Dermis blood vessel endothelial cell (primary cell): ENCODE measurements at regions not wholly inside any gene's neighbourhood (a gene's known extent, or its start where the extent isn't known, plus 50 kb on each side); places are given as distances from the start of the nearest gene placed in this dataset.
"Not testable (repeated sequence)": the region's sequence is repeated elsewhere in the genome, so short reads cannot be mapped to it uniquely, and the experiment has no call there.

ENCODE experiments used
- DNase-seq: peaks from one replicate; pipeline ENCODE4 v3.0.0; 2010

DNA sequence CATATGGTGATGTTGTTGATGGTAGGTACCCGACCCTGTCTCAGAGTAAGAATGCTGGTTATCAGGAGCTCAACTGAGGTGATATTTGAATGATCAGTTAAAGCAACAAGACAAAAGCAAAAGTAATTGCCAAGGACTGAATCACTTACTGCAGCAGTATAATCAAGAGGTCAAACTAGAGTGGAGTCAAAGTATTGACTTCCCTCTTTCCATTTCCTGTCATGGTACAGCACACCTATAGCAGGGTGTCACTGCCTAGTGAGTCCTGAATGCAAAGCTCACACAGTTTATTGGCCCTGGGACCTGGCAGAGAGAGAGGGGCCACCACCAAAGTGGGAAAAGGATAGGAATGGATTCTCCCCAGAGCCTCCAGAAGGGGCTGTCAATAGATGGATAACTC is 886.1 kb upstream of the SORCS1 start:
- no peak for DNase-seq

DNA sequence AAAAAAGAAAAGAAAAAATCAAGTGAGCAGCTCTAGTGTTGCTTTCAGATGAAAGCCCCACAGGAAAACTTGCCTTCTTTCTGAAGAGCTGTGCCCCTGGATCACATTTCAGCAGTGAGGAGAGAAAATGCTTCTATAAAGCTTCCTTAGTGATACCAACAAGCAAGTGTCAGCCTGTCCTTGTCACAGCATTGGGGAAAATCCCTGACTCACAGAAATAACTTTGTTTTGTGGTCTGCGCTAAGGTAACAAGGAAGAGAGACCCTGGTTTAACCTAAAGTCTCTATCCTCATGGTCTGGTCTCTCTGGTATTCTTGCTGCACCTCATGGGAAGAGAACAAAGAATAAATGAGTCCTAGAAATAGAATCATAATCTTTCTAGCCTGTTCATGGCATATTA is 885.2 kb upstream of the SORCS1 start:
- no peak for DNase-seq

GRCh38 chr10:108048898-108049297 is 884.4 kb upstream of the SORCS1 start:
- DNase-seq = no peak

DNA sequence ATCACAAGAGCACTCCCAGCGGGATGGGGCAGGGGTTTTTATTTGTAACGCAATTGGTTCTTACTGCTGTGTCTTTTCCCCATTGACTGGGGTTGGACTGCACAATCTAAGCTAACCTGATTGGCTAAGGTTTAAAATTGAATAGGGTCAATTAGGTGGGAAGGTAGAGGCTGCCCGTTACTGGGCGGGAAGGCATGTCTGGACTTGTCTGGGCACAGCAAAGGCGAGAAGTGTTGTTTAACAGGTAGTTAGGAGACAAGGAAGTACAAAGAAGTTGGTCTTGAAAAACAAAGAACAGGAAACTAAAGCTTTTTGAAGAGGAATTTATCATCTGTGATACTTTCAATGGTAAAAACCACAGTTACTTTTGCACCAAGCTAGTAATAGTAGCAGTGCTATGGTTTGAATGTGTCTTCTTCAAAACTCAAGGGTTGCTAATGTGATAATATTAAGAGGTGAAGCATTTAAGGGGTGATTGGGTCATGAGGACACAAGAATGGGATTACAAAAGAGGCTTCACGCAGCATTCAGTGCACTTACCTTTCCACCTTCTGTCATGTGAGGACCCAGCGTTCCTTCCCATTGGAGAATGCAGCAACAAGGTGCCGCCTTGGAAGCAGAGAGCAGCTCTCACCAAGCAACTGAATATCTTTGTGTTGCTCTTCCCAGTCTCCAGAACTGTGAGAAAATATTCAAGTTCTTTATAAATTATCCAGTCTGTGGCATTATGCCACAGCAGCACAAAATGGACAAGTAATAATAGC is 875.5 kb upstream of the SORCS1 start:
- no peak for DNase-seq

GRCh38 chr10:108037061-108037460 is 872.6 kb upstream of the SORCS1 start:
- DNase-seq = no peak

DNA sequence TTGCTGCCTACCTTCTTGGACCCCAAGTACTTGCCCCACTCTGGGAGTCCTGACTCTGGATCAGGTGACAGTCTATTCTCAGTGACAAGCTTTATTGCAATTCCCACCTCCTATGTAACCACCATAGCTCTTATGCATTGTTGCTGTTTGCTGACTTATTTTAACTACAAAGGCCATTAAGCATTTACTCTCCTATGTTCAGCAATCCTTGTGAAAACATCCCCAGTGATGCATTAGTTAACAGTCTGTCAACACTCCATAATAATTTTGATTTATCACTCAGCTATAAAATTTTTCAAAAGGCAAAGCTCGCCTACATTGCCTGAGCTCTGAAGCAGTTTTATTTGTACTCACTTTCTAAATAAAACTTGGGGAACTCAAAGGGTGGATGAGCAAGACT is 871.8 kb upstream of the SORCS1 start:
- DNase-seq = no peak

GRCh38 chr10:108034829-108035228 is 870.3 kb upstream of the SORCS1 start:
- DNase-seq = no peak

DNA sequence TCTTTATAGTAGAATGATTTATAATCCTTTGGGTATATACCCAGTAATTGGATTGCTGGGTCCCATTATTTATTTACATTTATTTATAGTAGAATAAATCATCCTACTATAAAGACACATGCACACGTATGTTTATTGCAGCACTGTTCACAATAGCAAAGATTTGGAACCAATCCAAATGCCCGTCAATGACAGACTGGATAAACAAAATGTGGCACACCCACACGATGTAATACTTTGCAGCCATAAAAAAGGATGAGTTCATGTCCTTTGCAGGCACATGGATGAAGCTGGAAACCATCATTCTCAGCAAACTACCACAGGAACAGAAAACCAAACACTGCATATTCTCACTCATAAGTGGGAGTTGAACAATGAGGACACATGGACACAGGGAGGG is 869.0 kb upstream of the SORCS1 start:
- DNase-seq = not testable (repeated sequence)

- no peak for DNase-seq
These were observed 867.0 kb upstream of the SORCS1 start for GRCh38 chr10:108031505-108031904.

DNA sequence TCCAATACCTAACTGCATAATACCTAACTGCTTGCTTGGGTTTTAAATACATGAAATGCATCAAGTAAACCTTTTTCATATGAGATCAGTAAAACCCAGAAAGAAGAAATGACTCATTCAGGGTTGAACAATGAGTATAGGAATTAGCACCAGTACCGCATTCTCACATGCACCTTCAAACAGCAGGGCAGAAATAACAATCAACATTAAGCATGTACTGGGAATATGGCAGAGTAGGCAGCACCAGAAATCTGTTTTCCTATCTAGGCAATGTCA is 850.3 kb upstream of the SORCS1 start:
- DNase-seq = no peak

GRCh38 chr10:108014145-108014901 is 849.8 kb upstream of the SORCS1 start:
- DNase-seq = no peak

GRCh38 chr10:108005627-108006026 is 841.1 kb upstream of the SORCS1 start:
- DNase-seq = no peak

GRCh38 chr10:108003576-108003975 is 839.1 kb upstream of the SORCS1 start:
- DNase-seq = no peak

DNA sequence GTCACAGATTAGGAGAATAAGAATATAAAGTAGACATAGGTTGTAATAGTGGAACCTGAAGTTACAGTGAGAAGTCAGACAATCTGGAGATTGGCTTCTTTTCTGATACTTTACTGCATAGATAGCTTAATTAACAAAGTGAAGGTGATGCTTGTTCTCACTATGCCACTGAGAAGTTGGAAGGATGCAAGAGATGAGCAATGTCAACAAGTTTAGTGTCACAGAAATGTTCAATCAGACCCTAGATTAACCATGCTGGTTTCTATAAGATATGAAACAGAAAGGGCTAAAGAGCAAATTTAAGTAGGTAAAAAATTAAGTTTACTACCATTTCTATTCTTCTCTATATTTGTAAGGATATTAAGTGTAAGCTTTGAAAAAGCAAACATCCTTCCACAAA is 838.6 kb upstream of the SORCS1 start:
- DNase-seq = no peak

DNA sequence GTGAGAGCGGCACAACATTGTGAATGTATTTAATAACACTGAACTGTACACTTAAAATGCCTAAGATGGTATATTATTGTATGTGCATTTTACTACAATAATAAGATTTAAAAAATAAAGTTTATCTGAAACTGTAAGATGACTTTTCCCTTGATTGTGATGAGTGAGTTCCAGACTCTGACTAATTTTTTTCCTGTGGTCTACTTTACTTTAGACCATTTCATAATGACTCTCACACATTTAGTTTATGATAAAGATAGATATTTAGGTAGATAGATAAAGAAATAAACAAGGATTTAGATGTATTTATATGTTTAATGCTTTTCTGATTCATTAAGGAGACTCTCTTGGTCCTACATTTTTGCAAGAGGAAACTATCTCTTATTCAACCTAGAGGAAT is 835.9 kb upstream of the SORCS1 start:
- DNase-seq = no peak

DNA sequence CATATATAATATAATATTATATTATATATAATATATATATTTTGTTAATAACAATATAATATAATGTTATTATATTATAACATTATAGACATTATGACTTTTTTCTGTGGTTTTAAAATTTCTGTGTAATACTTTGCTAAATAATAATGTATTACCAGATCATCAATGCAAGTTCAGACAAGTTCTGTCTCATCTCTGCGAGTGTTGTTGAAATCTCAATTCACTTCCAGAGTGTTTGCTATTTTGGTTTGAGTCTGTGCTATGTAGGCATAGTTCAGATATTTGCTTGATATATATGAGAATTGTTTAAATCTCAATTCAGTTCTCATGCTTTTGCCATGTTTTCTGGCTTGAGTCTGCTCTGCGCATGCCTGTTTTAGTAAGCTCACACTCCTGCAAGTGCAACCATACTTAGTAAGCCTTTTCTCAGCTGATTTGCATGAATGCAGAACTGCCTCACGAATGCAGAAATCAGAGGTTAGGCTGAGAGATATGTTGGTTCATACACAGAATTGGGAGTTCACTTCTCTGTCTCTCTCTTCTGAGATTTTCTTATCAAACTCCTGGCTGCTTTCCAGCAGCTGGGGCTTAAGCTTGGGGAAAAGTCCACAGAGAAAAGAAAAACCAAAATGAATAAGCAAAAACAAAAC is 830.2 kb upstream of the SORCS1 start:
- no peak for DNase-seq

DNA sequence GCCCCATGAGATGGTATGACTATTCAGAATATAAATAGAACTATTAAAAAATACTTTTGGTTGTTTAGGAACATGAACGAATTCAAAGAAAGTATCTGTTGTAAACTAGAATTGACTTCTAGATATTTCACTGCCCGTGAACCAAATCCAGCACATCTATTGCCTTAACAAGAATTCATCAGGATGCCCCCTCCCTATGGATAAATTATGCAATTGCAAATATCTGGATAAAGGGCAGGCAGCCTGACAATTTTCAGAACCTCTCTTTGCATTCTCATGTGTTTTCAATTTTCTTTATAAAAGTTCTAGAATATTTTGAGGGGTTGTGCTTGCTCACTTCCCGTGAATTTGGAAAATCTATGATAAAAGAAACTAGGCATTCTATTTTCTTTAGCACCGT is 822.1 kb upstream of the SORCS1 start:
- DNase-seq = no peak

GRCh38 chr10:107984581-107984980 is 820.1 kb upstream of the SORCS1 start:
- no peak for DNase-seq

- DNase-seq = no peak
These were observed 819.6 kb upstream of the SORCS1 start for GRCh38 chr10:107984149-107984548.

DNA sequence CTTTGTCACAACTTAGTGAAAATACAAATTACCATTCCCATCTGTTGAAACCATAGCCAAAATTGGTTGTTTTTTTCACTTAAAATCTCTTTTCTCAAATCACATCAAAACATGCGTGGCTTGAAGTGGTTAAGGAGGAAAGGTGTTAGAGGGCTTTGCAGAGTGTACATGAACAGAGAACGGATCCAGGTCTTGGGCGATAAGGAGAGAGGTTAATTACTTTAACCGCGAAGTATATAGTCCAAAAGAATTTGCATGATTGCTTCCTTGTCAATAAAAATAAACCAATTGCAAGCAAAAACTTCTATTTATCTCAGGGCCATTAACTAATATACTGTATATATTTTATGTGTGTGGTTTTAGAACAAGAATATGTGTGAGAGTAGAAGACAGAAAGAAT is 813.9 kb upstream of the SORCS1 start:
- no peak for DNase-seq

GRCh38 chr10:107971973-107972372 is 807.5 kb upstream of the SORCS1 start:
- DNase-seq = no peak

GRCh38 chr10:107971411-107971810 is 806.9 kb upstream of the SORCS1 start:
- DNase-seq = no peak

- DNase-seq = no peak
These were observed 806.0 kb upstream of the SORCS1 start for GRCh38 chr10:107970512-107970911.

GRCh38 chr10:107969936-107970335 is 805.4 kb upstream of the SORCS1 start:
- no peak for DNase-seq
